HG02973 (cell line): ENCODE measurements at regions not wholly inside any gene's neighbourhood (a gene's known extent, or its start where the extent isn't known, plus 50 kb on each side); places are given as distances from the start of the nearest gene placed in this dataset.
"Not testable (repeated sequence)": the region's sequence is repeated elsewhere in the genome, so short reads cannot be mapped to it uniquely, and the experiment has no call there.

Experiments
- ATAC-seq: cut with Tn5 transposase; IDR thresholded peaks from one replicate; pipeline ENCODE4 v1.9.1; 2021; ENCODE audit warnings: moderate library complexity; ENCODE audit not compliant: unreplicated experiment

- no peak for ATAC-seq
Measured at GRCh38 chr6:140256248-140256647, 881.8 kb upstream of the CITED2 start.

- no peak for ATAC-seq
Measured at GRCh38 chr6:140253096-140253495, 878.6 kb upstream of the CITED2 start.

- no peak for ATAC-seq
Measured at GRCh38 chr6:140252099-140252498, 877.7 kb upstream of the CITED2 start.

GRCh38 chr6:140245296-140246040, 871.0 kb upstream of the CITED2 start:
- ATAC-seq: no peak

GRCh38 chr6:140237251-140237650, 862.8 kb upstream of the CITED2 start:
- ATAC-seq: no peak

GRCh38 chr6:140236732-140237131, 862.3 kb upstream of the CITED2 start:
- ATAC-seq: no peak

- no peak for ATAC-seq
Measured at GRCh38 chr6:140230282-140230681, 855.8 kb upstream of the CITED2 start.

GRCh38 chr6:140228491-140228890, 854.0 kb upstream of the CITED2 start:
- no peak for ATAC-seq

GRCh38 chr6:140226637-140227036, 852.2 kb upstream of the CITED2 start:
- ATAC-seq: no peak

GRCh38 chr6:140225701-140226436, 851.4 kb upstream of the CITED2 start:
- ATAC-seq: no peak

- ATAC-seq: no peak
Measured at GRCh38 chr6:140217283-140217682, 842.8 kb upstream of the CITED2 start.

- ATAC-seq: no peak
Measured at GRCh38 chr6:140209775-140210174, 835.3 kb upstream of the CITED2 start.

GRCh38 chr6:140208286-140208685, 833.8 kb upstream of the CITED2 start:
- ATAC-seq: no peak

- ATAC-seq: no peak
Measured at GRCh38 chr6:140205795-140206593, 831.5 kb upstream of the CITED2 start.

GRCh38 chr6:140204154-140204553, 829.7 kb upstream of the CITED2 start:
- ATAC-seq: no peak

GRCh38 chr6:140203661-140204147, 829.3 kb upstream of the CITED2 start:
- no peak for ATAC-seq

GRCh38 chr6:140202964-140203515, 828.6 kb upstream of the CITED2 start:
- ATAC-seq: no peak

GRCh38 chr6:140201787-140202458, 827.5 kb upstream of the CITED2 start:
- no peak for ATAC-seq

GRCh38 chr6:140193269-140193668, 818.8 kb upstream of the CITED2 start:
- no peak for ATAC-seq

GRCh38 chr6:140192018-140192417, 817.6 kb upstream of the CITED2 start:
- ATAC-seq: no peak

GRCh38 chr6:140189263-140189662, 814.8 kb upstream of the CITED2 start:
- not testable (repeated sequence) for ATAC-seq
